ENCODE measurements at regions not wholly inside any gene's neighbourhood (a gene's known extent, or its start where the extent isn't known, plus 50 kb on each side); places are given as distances from the start of the nearest gene placed in this dataset.
A peak's percentile ranks its signal among the peaks of the same experiment; 100 is the strongest.

DNA sequence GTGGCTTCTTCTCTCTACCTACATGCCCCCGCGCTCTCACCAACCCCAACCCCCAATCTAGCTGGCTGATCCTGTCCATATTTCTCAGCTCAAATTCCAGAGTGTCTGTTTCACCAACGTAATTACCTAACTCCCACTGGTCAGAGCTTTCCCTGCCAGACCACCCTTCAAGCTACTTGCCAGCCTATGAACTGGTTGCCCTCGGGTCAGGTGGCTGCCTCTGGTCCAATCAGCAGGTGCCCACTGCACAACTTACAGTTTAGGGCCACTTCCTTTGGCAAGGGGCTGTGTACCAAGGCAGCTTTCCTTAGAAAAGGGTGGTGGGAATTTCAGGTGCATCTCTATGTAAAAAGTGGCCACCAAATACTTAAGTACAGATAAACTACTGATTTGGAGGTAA, 92.2 kb upstream of the SLC30A5 start:
- Histone ChIP-seq H4K20me1 (replicated peaks; ENCODE audit: control insufficient read depth, insufficient read depth, low read length) (no peaks in the 10 kb centered on the region), H3K9ac (ENCODE audit: insufficient read depth in 1 of 2, low read depth in 2 of 2, low read length in 2 of 2) (no peak overlapping the region), H3K27me3 (ENCODE audit: control insufficient read depth in 2 of 2, insufficient read depth in 2 of 2, low read length in 2 of 2) (peaks cover 3 to 4% of the 10 kb centered on the region in 2 experiments; a peak in 2 of 5 replicates), H3K79me2 (ENCODE audit: control insufficient read depth, insufficient read depth, low read length) (no peaks in the 10 kb centered on the region), H3K9me1 (ENCODE audit: control insufficient read depth, insufficient read depth, low read length) (no peaks in the 10 kb centered on the region), H3K9me3 (replicated peaks; ENCODE audit: control insufficient read depth, insufficient read depth, low read depth, low read length) (no peaks in the 10 kb centered on the region), H3K36me3 (ENCODE audit: control insufficient read depth, insufficient read depth, low read length) (no peaks in the 10 kb centered on the region), H2AFZ (ENCODE audit: low read depth, low read length) (no peak overlapping the region), H3K4me3 (no peak overlapping the region), H3K4me2 (ENCODE audit: insufficient read depth, low read length) (no peak overlapping the region), H3K27ac (ENCODE audit: extremely low read depth, low read depth, low read length) (no peak overlapping the region), H3K4me1 (replicated peaks in 1 of 2; ENCODE audit: control insufficient read depth in 2 of 2, insufficient read depth in 2 of 2, low read length in 2 of 2) (no peaks in the 10 kb centered on the region)
- WGBS (ENCODE audit: insufficient coverage, low coverage, missing lambda C conversion rate): 0% methylated on average over 4 of the region's 4 CpGs
- ChIA-PET CTCF (ENCODE audit: low intra/inter-chr PET ratio) (no interaction called here), POLR2A (interaction anchor here (1.3 kb wide), 1 partner anchor 11 kb away, joined by 3 read pairs; no protein-coding TSS in a partner anchor)
- no peak for DNase-seq (ENCODE audit: extremely low read depth in 1 of 4, low spot score in 3 of 4)
- BruUV-seq (replicated peaks): no TSS peak
- intact Hi-C loops (cut with micrococcal nuclease) (loop anchor here (10.0 kb wide), 1 partner anchor 117 kb away; no protein-coding TSS in a partner anchor), in situ Hi-C loops (cut with MboI) (no loop called here)
- ATAC-seq: no peak
- FAIRE-seq: no peak
- TF ChIP-seq NFYB (IDR thresholded peaks at IDR 0.05; ENCODE audit: extremely low read depth, insufficient read length): peak; percentile 34
- TF ChIP-seq USF1 (CRISPR knock-in tag; IDR thresholded peaks at IDR 0.05): peak; percentile 38; the same call in 1 of the 2 replicates
- no peak for TF ChIP-seq DIDO1 (tag; IDR thresholded peaks at IDR 0.05; ENCODE audit: low read depth)
- TF ChIP-seq, protein P1, sequence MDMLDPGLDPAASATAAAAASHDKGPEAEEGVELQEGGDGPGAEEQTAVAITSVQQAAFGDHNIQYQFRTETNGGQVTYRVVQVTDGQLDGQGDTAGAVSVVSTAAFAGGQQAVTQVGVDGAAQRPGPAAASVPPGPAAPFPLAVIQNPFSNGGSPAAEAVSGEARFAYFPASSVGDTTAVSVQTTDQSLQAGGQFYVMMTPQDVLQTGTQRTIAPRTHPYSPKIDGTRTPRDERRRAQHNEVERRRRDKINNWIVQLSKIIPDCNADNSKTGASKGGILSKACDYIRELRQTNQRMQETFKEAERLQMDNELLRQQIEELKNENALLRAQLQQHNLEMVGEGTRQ (CRISPR knock-in tag; IDR thresholded peaks at IDR 0.05): peak; percentile 7; the same call in 1 of the 2 replicates

All from K562 (cell line).